Colonic mucosa (tissue), 4 donors: ENCODE measurements at regions not wholly inside any gene's neighbourhood (a gene's known extent, or its start where the extent isn't known, plus 50 kb on each side); places are given as distances from the start of the nearest gene placed in this dataset.

Experiments used
- DNase-seq: peaks from one replicate; pipeline ENCODE4 v3.0.0-alpha.2; 2020
- H3K27ac ChIP-seq: fragments of 200-600 bp; one replicate; pipeline ENCODE4 v1.8.0; 2021
- H3K27me3 ChIP-seq: fragments of 200-600 bp; one replicate; pipeline ENCODE4 v1.8.0; 2021
- H3K36me3 ChIP-seq: fragments of 200-600 bp; one replicate; pipeline ENCODE4 v1.8.0; 2021
- H3K4me1 ChIP-seq: fragments of 200-600 bp; one replicate; pipeline ENCODE4 v1.8.0; 2021; ENCODE audit warnings: mild to moderate bottlenecking
- H3K4me3 ChIP-seq: fragments of 200-600 bp; one replicate; pipeline ENCODE4 v1.8.0; 2021
- H3K9ac ChIP-seq, 2 donors: one replicate each; pipeline ENCODE4 v1.7.0; 2013; ENCODE audit warnings: control low read depth in 2 of 2, low read depth in 2 of 2, low read length in 2 of 2
- H3K9me3 ChIP-seq: fragments of 200-600 bp; one replicate; pipeline ENCODE4 v1.8.0; 2021
- intact Hi-C: fragments of 100-400 bp; cut with DNase I; formaldehyde crosslinking; loops from one replicate; pipeline ENCODE4 v1.14.1; 2022
- TF ChIP-seq, protein P1 (sequence below): fragments of 200-600 bp; IDR thresholded peaks from one replicate; pipeline ENCODE4 v1.8.0; 2022; ENCODE audit warnings: antibody characterized with exemption, mild to moderate bottlenecking
- donor health status: healthy.
- donor health status: DM: no; HTN: no; CAD: no.
- donor health status: DM: no; HTN: no; CAD: no.

DNA sequence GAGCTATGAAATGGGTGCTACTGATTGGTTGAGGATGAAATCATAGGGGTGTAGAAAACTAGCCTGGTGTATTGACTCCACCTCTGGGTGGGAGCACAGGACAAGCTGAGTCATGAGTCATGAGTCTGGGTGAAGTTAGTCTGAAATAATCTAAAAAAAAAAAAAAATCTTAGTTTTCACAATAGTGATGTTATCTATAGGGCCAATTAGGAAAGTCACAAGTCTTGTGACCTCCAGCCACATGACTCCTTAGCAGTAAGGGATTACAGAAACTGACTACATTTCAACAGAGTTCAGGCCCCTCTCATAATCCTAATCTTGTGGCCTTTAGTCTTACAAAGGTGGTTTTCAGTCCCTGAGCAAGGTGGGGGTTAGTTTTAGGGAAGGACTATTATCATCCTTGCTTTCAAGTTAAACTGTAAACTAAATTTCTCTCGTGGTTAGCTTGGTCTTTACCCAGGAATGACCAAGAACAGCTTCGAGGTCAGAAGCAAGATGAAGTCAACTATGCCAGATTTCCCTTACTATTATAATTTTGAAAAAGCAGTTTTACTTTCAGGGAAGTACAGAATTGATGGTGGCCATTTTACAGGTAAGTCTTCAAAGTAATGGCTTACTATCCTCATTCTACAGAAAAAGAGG, 338.0 kb upstream of the GYPC start:
- H3K9ac ChIP-seq = no peak overlapping the region
- intact Hi-C loops = no loop called here
- H3K9me3 ChIP-seq = no peaks in the 10 kb centered on the region
- TF ChIP-seq, protein P1, sequence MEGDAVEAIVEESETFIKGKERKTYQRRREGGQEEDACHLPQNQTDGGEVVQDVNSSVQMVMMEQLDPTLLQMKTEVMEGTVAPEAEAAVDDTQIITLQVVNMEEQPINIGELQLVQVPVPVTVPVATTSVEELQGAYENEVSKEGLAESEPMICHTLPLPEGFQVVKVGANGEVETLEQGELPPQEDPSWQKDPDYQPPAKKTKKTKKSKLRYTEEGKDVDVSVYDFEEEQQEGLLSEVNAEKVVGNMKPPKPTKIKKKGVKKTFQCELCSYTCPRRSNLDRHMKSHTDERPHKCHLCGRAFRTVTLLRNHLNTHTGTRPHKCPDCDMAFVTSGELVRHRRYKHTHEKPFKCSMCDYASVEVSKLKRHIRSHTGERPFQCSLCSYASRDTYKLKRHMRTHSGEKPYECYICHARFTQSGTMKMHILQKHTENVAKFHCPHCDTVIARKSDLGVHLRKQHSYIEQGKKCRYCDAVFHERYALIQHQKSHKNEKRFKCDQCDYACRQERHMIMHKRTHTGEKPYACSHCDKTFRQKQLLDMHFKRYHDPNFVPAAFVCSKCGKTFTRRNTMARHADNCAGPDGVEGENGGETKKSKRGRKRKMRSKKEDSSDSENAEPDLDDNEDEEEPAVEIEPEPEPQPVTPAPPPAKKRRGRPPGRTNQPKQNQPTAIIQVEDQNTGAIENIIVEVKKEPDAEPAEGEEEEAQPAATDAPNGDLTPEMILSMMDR = no peak
- no peaks in the 10 kb centered on the region for H3K4me1 ChIP-seq
- no peak overlapping the region for H3K4me3 ChIP-seq
- no peak for DNase-seq
- H3K27me3 ChIP-seq = no peaks in the 10 kb centered on the region
- no peaks in the 10 kb centered on the region for H3K36me3 ChIP-seq
- H3K27ac ChIP-seq = no peak overlapping the region

DNA sequence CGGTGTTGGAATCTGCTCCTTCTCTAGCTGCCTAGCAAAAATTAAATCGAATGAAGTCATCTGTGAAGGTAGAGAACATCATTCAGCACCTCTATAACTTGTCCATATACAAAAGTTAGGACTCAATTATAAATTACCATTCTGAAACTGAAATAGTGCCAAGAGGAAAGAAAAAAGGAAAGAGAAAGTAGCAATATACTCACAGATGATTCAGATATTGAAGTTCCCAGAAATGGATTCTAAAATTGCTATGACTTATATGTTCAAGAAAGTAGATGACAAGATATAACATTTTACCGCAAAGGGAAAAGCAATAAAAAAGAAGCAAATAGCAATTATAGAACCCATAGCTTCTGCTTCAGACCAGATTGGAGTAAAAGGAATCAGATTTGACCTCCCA, 333.6 kb upstream of the GYPC start:
- TF ChIP-seq, protein P1 = no peak
- Histone ChIP-seq H3K27me3 (no peaks in the 10 kb centered on the region), H3K9me3 (no peaks in the 10 kb centered on the region), H3K4me1 (no peaks in the 10 kb centered on the region), H3K27ac (no peak overlapping the region), H3K4me3 (no peak overlapping the region), H3K36me3 (no peaks in the 10 kb centered on the region), H3K9ac (no peak overlapping the region)
- intact Hi-C loops = no loop called here
- DNase-seq = no peak

DNA sequence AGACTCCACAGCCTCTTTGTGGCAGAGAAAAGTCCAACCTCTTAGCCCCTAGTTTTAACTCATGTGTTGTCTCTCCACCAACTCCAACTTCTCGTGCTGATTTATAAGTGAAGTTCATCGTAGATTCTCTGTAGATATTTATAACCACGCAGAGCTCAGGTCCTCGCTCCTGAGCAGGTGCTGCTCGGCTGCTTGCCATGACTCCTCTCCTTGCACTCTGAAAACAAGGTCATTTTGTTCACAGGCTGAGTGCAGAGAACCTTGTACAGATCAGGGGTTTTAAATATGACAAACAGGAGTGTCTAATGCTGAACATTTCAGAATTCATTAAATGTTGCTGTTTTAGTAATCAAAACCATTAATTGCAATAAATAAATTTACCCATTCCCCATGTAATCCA, 330.8 kb upstream of the GYPC start:
- no peaks in the 10 kb centered on the region for H3K4me1 ChIP-seq
- H3K9me3 ChIP-seq = no peaks in the 10 kb centered on the region
- H3K27ac ChIP-seq = no peak overlapping the region
- no peak for DNase-seq
- H3K4me3 ChIP-seq = no peak overlapping the region
- H3K9ac ChIP-seq = no peak overlapping the region
- no peaks in the 10 kb centered on the region for H3K27me3 ChIP-seq
- H3K36me3 ChIP-seq = no peaks in the 10 kb centered on the region
- TF ChIP-seq, protein P1 = no peak
- intact Hi-C loops = no loop called here

DNA sequence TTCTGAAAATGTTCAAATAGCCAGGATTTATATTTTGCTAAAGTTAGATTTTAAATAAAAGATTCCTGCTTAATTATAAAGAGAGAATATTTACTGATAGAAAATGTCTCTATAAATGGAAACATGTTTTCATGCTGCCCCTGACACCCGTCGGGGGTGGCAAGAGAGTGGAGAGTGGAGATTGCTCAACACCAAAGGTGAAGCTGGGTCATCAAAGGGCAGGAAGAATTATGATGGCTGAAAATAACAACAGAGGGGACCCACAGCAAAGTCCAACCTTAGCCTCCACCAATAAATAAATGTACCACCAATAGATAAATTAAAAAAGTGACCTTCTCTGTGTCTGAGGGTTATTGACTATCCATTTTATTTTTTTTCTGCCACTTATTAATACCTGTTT, 326.8 kb upstream of the GYPC start:
- H3K9ac ChIP-seq = no peak overlapping the region
- H3K36me3 ChIP-seq = no peaks in the 10 kb centered on the region
- intact Hi-C loops = no loop called here
- H3K4me3 ChIP-seq = no peak overlapping the region
- peaks cover 7% of the 10 kb centered on the region for H3K9me3 ChIP-seq
- TF ChIP-seq, protein P1 = no peak
- no peak overlapping the region for H3K27ac ChIP-seq
- H3K27me3 ChIP-seq = no peaks in the 10 kb centered on the region
- no peaks in the 10 kb centered on the region for H3K4me1 ChIP-seq
- no peak for DNase-seq

DNA sequence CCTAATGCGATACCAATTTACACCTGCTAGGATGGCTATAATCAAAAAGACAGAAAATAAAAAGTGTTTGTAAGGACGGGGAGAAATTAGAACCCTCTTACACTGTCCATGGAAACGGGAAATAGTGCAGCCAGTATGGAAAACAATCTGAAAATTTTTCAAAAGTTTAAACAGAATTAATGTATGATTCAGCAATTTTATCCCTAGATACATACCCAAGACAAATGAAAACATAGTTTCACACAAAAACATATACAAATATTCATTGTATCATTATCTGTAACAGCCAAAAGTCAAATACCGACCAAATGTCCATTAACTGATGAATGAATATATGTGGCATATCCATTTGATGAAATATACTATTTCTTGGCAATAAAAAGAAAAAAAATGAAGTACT, 313.5 kb upstream of the GYPC start:
- Histone ChIP-seq H3K4me3 (no peak overlapping the region), H3K4me1 (no peaks in the 10 kb centered on the region), H3K27ac (no peak overlapping the region), H3K9ac (no peak overlapping the region), H3K27me3 (no peaks in the 10 kb centered on the region), H3K9me3 (no peaks in the 10 kb centered on the region), H3K36me3 (no peaks in the 10 kb centered on the region)
- TF ChIP-seq, protein P1 = no peak
- intact Hi-C loops = no loop called here
- DNase-seq = no peak
